Spleen (tissue), 7 donors: ENCODE measurements at regions not wholly inside any gene's neighbourhood (a gene's known extent, or its start where the extent isn't known, plus 50 kb on each side); places are given as distances from the start of the nearest gene placed in this dataset.

Experiments
- POLR2A ChIP-seq, 3 donors: fragments of 450-650 bp; IDR thresholded peaks; one replicate each; pipeline ENCODE4 v1.5.1; 2017; ENCODE audit warnings: antibody characterized with exemption in 3 of 3, mild to moderate bottlenecking in 1 of 3
- POLR2AphosphoS5 ChIP-seq, 3 donors: sonication (generic); formaldehyde crosslinking; IDR thresholded peaks; one replicate each; pipeline ENCODE4 v1.5.1; 2017; ENCODE audit warnings: antibody characterized with exemption in 3 of 3
- TF ChIP-seq, protein P1 (sequence below), 11 experiments: fragments of 200-600 bp in 7 of 11; fragments of 450-650 bp in 4 of 11; sonication (generic) in 4 of 11; IDR thresholded peaks in 8 of 11; conservative IDR thresholded peaks in 3 of 11; 1 replicate in 7 of 11; 2 replicates in 4 of 11; pipeline versions ENCODE4 v1.4.0 to v1.8.0; 2016 to 2021; ENCODE audit warnings: antibody characterized with exemption in 11 of 11, inconsistent platforms in 4 of 11, mild to moderate bottlenecking in 1 of 11
- donor health status: DM: no; HTN: no; CAD: no; lungs with moderate emphysema.
- donor health status: DM: no; HTN: no; CAD: no.
- donor health status: DM: no; HTN: no; CAD: no.

- TF ChIP-seq, protein P1, sequence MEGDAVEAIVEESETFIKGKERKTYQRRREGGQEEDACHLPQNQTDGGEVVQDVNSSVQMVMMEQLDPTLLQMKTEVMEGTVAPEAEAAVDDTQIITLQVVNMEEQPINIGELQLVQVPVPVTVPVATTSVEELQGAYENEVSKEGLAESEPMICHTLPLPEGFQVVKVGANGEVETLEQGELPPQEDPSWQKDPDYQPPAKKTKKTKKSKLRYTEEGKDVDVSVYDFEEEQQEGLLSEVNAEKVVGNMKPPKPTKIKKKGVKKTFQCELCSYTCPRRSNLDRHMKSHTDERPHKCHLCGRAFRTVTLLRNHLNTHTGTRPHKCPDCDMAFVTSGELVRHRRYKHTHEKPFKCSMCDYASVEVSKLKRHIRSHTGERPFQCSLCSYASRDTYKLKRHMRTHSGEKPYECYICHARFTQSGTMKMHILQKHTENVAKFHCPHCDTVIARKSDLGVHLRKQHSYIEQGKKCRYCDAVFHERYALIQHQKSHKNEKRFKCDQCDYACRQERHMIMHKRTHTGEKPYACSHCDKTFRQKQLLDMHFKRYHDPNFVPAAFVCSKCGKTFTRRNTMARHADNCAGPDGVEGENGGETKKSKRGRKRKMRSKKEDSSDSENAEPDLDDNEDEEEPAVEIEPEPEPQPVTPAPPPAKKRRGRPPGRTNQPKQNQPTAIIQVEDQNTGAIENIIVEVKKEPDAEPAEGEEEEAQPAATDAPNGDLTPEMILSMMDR (IDR thresholded peaks at IDR 0.05 in 8 of 11, conservative IDR thresholded peaks at IDR 0.05 in 3 of 11): no peak
- TF ChIP-seq POLR2A (IDR thresholded peaks at IDR 0.05) (no peak), POLR2AphosphoS5 (IDR thresholded peaks at IDR 0.05) (no peak)
These were observed 54.6 kb upstream of the CLCN4 start for GRCh38 chrX:10102046-10102704.
